OCI-LY3 (cell line): ENCODE measurements at regions not wholly inside any gene's neighbourhood (a gene's known extent, or its start where the extent isn't known, plus 50 kb on each side); places are given as distances from the start of the nearest gene placed in this dataset.

Experiments
- EZH2phosphoT487 ChIP-seq: fragments of 200-600 bp; shearing (Covaris generic); IDR thresholded peaks from 2 replicates; pipeline ENCODE4 v1.6.1; 2018; ENCODE audit warnings: antibody characterized with exemption, mixed run types, low read depth
- TF ChIP-seq, protein P1 (sequence below): fragments of 200-600, 300-600 bp; sonication (generic); IDR thresholded peaks from 2 replicates; pipeline ENCODE4 v1.5.1; 2014; ENCODE audit warnings: antibody characterized with exemption, low read length, low read depth

GRCh38 chr4:114082348-114082747, 102.9 kb upstream of the ARSJ start:
- TF ChIP-seq, protein P1, sequence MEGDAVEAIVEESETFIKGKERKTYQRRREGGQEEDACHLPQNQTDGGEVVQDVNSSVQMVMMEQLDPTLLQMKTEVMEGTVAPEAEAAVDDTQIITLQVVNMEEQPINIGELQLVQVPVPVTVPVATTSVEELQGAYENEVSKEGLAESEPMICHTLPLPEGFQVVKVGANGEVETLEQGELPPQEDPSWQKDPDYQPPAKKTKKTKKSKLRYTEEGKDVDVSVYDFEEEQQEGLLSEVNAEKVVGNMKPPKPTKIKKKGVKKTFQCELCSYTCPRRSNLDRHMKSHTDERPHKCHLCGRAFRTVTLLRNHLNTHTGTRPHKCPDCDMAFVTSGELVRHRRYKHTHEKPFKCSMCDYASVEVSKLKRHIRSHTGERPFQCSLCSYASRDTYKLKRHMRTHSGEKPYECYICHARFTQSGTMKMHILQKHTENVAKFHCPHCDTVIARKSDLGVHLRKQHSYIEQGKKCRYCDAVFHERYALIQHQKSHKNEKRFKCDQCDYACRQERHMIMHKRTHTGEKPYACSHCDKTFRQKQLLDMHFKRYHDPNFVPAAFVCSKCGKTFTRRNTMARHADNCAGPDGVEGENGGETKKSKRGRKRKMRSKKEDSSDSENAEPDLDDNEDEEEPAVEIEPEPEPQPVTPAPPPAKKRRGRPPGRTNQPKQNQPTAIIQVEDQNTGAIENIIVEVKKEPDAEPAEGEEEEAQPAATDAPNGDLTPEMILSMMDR: no peak
- no peak for TF ChIP-seq EZH2phosphoT487
